C4-2B (cell line): ENCODE measurements at regions not wholly inside any gene's neighbourhood (a gene's known extent, or its start where the extent isn't known, plus 50 kb on each side); places are given as distances from the start of the nearest gene placed in this dataset.

Source experiments
- CTCF ChIP-seq: fragments of 450-650 bp; conservative IDR thresholded peaks from 2 replicates; pipeline ENCODE4 v1.5.1; 2017; ENCODE audit warnings: mild to moderate bottlenecking
- ZFX ChIP-seq: fragments of 450-650 bp; IDR thresholded peaks from 2 replicates; pipeline ENCODE4 v1.6.1; 2017

GRCh38 chrX:10800796-10801195 lies 180.4 kb upstream of the MID1 start:
- TF ChIP-seq CTCF = no peak
- TF ChIP-seq ZFX = no peak
